HG02571 (cell line): ENCODE measurements at regions not wholly inside any gene's neighbourhood (a gene's known extent, or its start where the extent isn't known, plus 50 kb on each side); places are given as distances from the start of the nearest gene placed in this dataset.
A peak's percentile ranks its signal among the peaks of the same experiment; 100 is the strongest.
"Not testable (repeated sequence)": the region's sequence is repeated elsewhere in the genome, so short reads cannot be mapped to it uniquely, and the experiment has no call there.

Experiments
- ATAC-seq: cut with Tn5 transposase; IDR thresholded peaks from one replicate; pipeline ENCODE4 v1.9.1; 2021; ENCODE audit warnings: mild to moderate bottlenecking, moderate library complexity; ENCODE audit not compliant: unreplicated experiment

DNA sequence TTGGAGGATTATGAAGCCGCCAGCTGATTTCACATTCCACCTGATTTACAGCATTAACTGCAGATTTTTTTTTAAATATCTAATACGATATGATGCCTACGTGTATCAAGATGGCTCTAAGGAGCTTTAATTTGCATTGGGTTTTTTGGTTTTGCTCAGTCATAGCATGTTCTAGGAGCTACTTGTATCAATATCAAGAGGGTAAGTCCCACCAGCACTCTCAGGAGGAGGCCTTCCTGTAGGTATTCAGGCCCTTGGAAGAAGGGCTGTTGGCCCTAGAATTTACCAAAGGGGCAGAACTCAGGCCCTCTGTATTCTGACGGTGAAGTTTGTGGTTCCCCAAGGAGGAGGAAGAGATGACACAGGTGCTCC lies 97.2 kb upstream of the IPO5 start:
- ATAC-seq: peak; percentile 45

DNA sequence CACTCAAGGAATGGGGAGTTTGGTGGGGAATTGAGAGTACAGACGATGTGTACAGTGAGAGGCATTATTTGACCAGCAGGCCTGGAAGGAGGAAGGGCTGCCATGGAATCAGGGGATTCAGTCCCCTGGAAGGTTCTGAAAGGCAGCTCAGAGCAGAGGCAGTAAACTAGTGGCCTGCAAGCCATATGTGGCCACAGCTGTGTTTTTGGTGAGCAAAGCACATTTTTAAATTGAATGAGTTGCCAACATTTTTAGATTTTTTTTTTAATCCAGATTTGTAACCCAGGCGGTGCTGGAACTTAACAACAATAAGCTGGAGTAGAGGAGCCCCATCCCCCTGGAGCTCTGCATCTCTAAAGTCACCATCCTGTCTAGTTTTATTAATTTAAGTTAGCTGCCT lies 95.3 kb upstream of the IPO5 start:
- ATAC-seq: no peak

DNA sequence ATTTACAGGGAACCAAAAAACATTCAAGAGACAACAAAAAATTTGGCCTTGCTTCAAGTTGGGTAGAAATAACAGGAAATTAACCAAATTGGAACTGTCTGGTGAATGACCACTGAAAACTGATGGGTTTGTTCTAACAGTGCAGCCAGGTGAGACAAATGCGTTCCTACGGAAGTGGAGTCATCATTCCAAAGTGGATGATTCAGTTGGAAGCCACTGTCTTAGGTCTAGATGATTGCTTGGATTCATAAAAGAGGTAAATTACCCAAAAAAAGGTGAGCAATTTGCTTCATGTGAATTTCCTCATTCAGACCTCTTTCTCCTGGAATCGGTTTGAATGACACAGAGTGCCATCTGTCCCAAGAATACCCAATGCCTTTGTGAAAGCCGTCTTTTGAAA lies 87.1 kb upstream of the IPO5 start:
- no peak for ATAC-seq

DNA sequence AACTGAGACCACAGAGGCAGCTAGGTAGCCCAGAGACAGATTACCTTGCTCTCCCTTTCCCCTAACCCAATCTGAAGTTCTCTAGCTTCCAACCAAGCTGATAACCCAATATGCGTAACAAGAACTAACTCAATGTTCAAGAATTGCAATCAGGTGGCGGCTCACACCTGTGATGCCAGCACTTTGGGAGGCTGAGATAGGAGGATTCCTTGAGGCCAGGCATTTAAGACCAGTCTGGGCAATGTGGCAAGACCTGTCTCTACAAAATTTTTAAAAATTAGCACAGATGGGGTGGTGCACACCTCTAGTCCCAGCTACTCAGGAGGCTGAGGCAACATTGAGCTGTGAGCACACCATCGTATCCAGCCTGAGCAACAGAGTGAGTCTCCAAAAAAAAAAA lies 86.7 kb upstream of the IPO5 start:
- ATAC-seq: no peak

DNA sequence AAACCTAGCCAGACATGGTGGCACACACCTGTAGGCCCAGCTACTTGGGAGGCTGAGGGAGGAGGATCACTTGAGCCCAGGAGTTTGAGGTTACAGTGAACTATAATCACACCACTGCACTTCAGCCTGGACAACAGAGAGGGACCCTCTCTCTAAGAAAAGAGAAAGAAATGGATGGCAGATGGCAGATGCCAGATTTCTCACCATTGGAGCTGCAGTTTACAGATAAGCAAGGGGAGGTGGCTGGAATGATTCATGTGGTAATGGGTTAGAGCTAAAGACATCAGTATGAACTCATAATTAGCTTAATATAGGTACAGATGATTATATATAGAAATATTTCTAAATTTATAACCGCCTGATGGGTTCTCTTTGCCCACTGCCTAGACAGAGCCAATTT lies 80.1 kb upstream of the IPO5 start:
- no peak for ATAC-seq

DNA sequence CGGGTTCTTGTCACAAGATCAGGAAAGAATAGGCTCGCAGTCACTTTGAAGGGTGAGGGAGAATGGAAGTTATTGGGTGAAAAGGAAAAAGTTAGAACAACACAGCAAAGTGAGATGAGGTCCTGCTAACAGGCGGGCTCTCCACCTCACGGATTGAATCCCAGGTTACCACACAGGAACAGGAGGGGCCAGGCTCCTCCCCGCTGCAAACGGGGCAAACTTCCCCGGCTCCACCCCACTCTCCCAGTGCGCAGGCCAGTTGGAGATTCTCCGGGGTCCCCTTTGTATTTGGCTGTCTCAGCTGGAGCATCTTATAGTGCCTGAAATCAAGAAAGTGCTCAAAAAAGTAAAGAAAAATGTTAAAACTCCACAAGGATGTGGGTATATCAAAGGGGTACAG lies 78.3 kb upstream of the IPO5 start:
- ATAC-seq: no peak

DNA sequence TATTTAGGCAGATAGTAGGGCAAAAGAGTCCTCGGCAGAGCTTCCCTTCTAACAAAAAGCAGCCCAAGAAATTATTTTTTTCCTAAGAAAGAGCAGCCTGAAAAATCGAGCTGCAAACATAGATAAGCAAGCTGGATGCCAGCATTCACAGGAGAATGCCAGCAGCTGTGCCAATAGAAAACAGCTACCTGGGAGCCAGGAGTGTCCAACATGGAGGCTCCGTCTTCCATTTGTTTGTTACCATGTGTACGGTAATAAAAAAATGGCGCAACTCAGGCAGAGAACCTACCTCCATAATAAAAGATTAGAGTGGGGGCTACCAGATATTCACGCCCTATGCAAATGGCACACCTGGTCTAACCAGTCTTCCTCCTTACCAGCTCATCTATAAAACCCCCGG lies 77.6 kb upstream of the IPO5 start:
- ATAC-seq: no peak

DNA sequence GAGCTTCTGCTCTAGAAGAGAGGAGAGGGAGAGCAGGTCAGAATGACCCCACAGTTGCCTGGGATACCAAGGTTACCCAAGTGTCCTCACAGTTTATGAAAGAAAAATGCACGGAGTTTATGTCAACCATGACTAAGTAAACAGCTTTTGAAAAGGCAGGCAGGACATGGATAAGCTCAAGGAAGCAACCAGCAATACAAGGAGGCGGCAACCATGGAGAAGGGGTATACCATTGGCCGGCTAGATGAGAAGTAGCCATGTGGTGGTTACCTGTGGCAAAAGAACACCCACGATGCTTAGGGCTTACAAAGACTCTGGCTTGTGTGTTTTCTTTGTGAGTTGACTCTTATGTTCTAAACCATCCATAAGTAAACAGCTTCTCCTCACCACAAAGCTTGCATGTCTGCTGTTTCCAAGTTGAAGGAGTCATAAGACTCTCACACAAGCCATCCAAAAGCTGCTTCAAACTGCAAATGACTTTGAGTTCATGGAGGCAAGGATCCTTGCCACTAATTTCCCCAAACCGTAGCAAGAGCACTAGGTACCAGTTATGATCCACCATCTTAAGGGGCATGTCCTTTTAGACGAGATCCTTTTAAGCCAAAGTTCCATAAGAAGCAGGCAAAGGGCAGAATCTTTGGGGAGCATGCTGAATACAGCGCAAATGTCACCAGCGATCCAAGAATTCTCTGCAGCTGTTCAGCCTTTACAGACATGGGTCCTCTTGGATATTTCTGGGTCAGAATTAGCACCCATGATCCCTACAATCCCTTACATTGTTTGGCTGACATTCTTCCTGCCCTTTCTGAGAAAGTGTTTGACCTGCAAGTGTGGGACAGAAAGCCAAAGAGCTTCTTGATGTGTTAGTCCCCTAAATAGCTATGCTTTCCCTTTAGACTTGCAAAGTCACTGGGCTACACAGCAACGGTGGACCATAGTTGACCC lies 74.8 kb upstream of the IPO5 start:
- no peak for ATAC-seq

DNA sequence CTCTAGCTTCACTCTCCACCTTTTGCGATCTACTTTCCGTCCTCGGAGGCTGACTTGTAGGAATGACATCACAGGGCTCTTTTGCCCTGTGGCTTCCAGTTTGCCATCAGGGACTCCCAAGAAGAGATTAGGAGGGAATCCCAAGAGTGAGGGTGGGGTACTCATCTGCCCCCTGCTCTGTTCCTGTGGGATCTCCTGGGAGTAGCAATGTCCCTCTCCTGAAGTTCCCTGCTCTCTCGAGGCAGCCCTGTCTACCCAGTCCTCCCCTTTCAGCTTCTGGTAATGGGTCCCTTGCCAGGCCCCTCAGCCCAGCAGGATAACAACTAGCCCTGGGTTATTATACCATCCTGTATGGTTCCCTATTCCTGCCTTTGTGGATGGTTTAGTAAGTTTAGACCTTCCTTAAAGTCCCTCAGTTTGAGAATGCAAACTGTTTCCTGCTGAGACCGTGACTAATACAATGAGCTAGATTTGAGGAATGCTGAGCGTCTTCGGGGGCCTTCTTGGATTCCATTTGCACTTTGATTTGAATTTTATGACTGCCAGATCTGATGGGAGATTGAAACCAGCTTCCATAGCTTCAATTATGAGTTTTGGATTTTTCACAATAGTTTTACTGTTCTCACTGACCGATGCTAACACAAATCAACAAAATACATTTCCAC lies 73.7 kb upstream of the IPO5 start:
- no peak for ATAC-seq

DNA sequence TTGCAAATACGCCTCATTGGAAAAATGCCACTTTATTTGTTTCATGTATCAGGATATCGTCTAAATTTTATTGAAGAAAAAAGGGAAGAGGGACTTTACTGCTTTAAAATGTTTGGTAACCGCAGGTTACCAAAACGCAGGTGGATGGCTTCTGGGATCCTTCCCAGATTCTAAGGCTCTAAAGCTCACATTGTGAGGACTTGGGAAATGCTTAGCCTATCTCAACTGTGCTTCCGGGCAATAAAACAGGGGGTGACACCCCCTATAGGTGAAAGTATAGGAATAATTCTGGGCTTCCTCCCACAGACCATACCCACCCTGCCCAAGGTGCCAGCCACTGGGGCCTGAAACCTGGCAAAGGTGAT lies 73.2 kb upstream of the IPO5 start:
- ATAC-seq: no peak

DNA sequence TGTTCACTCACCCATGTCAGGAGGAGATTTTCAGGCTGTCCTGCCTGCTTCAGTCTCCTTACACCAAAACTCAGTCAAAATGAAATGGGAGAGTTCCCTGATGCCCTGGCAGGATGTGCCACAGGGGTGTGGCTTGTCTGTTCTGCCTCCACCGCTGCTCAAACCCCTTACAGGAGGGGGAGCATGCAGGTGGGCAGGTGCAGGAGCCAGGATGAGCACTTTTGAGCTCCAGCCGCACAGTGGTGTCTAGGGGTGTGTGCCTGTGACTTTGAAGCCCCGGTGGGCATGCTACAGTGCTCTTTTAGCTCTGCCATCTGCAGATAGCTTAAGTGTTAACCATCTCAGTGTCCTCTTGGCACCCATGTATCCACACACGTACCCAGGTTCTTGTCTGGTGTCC lies 71.9 kb upstream of the IPO5 start:
- no peak for ATAC-seq

DNA sequence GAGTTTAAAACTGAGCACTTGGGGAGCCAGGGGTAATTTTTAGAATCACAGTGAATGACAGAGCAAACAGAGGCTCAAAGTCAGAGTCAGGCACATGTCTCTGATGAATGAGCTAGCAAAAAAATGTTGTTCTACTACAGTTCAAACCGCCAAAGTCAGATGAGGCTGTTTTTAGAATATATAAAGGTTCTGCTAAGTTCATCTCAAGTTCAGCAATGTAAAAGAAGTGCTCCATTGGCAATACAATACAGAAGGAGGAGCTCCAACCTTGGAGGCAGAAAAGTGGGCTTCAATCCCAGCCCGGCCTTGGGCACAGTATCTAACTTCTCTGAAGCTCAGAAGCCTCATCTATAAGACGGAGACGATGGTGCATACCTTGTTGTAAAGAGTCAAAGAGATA lies 70.1 kb upstream of the IPO5 start:
- ATAC-seq: no peak

DNA sequence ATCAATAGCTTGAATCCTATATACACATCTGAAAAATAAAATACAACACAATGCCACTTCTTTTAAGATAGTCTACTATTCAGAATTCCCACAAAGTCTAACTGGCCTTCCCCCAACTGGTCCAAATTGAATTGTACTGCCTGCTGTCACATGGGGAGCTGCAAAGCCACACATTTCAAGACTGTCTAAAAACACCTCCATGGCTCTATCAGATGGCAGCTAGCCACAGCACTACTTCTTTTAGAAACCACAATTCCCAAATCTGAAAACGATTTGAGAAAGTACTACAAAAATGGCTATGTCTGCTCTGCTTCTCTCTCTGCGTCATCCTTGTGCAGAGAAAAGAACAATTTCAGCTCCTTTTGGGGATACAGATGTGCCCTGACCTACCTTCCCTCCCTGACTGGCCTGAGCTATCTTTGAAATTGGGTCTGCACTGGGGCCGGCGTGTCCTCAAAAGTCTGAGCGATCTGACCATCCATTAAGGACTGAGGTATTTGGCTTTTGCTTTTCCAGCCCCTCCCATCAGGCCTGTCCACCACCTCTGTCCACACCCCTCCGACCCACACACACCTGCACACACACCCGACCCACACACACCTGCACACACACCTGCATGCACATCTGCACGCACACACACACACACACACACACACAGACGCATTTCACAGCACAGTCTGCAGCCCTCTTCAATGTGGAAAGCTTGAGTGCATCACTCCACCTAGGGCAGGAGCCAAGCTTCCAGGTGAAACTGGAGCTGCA lies 68.6 kb upstream of the IPO5 start:
- ATAC-seq: no peak

DNA sequence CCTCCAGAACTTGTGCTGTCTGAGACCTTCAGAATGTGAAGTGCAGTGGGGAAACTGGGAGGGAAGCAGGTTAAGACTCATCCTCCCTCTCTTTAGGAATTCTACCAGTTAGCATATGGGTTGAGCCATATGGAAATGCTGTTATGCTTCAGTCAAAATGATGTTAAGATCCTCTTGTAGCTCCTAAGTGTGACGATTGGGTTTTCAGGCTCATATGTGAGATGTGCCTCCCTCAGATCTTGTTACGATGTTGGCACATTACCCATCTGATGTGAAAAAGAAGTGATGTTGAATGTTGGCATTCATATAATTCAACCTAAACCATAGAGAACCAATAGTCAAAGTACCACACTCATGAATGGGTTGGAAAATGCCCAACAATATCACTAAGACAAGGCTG lies 67.8 kb upstream of the IPO5 start:
- no peak for ATAC-seq

DNA sequence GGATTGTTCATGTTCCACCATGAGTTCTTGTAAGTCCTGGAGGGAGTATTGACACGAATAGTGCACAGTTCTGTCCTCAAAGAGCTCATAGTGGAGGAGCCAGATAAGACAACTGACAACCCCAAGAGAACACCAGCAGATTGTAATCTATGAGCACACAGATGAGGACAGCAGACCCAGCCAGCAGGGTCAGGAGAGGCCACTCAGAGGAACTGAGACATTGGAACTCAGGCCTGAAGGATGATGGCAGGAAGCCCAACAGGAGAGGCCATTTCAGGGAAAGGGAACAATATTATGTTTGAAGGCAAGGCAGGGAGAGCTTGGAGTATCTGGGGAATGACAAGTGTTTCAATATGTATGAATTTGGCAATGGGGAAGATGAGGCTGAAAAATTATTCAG lies 63.7 kb upstream of the IPO5 start:
- no peak for ATAC-seq

DNA sequence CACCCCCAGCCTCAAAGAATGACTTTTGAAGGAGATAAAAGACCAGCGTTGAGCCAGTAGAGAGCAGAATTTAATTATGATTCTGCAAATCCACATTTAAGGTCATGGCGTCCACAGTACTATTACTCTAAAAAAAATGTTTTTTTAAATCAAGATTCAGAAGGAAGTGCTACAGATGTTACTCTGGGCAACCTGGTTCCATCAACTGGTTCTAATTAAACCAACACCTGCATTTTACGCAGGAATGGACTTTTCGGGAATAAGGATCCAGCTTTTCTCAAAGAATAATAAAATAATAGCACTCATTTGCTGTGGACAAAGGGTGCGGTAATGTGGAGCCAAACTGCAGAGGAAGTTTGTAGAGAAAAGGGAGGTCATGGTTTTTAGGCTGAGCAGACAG lies 62.9 kb upstream of the IPO5 start:
- ATAC-seq: no peak

DNA sequence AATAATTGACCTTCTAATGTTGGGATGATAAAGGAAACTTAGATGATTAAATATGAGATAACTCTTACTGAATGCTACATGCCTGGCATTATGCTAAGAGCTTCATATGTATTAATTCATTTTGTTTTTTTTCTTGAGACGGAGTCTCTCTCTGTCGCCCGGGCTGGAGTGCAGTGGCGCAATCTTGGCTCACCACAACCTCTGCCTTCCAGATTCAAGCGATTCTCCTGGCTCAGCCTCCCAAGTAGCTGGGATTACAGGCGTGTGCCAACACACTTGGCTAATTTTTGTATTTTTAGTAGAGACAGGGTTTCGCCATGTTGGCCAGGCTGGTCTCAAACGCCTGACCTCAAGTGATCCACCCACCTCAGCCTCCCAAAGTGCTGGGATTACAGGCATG lies 61.5 kb upstream of the IPO5 start:
- ATAC-seq: not testable (repeated sequence)

DNA sequence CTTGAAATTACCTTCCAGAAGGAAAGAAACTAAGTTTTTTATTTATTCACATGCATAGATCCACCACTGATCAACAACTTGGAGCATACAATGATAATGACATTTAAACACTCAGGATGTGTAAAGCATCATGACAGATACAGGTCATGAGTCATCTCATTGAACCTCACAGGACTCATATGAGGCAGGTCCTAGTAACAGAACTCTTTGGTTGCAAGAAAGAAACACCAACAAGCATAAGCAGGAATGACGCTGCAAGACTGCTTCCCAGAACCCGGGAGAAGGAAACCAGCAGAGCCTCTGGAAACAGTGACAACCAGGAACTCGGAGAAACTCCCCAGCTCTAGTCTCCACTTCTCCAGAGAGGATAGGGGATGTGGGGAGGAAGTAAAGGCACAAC lies 60.8 kb upstream of the IPO5 start:
- no peak for ATAC-seq

DNA sequence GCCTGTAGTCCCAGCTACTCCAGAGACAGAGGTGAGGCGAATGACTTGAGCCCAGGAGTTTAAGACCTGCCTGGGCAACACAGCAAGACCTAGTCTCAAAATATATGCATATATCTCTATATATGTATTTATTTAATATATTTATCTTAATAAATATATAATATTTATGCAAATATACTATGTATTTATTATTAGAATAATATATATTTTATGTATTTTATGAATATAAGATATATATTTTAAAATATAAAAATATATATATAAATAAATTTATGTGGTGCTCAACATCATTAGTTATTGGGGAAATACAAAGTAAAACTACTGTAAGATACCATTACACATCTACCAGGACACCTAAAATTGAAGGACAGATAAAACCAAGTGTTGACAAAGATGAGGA lies 58.1 kb upstream of the IPO5 start:
- ATAC-seq: no peak

DNA sequence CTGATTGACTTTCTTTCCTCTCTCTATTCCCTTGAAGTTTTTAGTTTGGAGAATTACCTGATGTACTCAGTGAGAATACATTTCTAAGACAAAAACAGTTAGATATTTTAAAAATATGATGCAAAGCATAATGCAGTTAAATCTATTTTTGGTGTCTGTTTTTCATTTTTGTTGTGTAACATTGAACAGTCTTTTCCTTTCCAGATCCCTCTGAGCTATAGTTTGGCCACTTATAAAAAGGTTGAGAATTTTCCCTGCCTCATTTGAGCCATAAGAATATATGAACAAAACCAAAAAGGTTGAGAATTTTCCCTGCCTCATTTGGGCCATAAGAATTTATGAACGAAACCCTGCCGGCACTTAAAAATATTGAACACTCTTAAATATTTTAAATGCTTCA lies 57.0 kb upstream of the IPO5 start:
- ATAC-seq: no peak

DNA sequence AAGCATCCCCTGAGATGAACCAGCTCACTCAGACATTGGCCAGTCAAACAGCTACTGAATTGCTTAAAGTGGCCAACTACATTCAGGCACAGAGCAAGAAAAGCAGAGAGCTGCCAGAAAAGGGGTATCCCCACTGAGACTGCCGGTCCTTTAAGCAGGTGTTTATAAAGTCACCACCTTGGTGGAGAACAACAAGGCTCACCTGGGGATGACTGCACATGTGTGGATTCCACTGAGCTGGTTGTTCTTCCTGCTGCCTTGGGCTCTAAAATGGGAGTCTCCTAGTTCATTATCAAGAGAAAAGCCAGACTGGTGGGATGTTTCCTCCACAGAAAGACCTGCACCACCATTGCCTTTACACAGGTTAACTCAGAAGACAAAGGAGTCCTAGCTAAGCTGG lies 51.8 kb upstream of the IPO5 start:
- ATAC-seq: no peak
